ENCODE measurements at regions not wholly inside any gene's neighbourhood (a gene's known extent, or its start where the extent isn't known, plus 50 kb on each side); places are given as distances from the start of the nearest gene placed in this dataset.
"Not testable (repeated sequence)": the region's sequence is repeated elsewhere in the genome, so short reads cannot be mapped to it uniquely, and the experiment has no call there.

DNA sequence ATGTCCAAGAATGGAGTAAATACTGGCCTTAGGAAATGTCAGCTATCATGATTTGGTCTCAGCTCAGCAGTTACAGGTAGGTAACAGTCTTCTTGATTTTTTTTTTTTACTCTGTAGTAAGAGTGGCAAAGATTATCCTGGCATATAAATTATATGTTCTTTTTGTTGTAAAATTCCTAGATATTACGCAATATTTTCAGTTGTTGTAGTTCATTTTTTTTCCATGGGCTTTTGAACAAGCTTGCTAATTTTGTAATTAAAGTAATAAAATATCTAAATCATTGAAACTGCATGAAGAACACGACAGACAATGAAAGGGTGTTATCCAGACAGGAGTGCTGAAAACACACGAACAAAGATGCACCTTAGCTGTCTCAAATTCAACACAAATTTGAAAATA, 249.4 kb downstream of the PRDM9 start:
- TF ChIP-seq POLR2AphosphoS5 (IDR thresholded peaks at IDR 0.05) (no peak), POLR2A (IDR thresholded peaks at IDR 0.05) (no peak), EP300 (IDR thresholded peaks at IDR 0.05) (no peak)
- TF ChIP-seq, protein P1, sequence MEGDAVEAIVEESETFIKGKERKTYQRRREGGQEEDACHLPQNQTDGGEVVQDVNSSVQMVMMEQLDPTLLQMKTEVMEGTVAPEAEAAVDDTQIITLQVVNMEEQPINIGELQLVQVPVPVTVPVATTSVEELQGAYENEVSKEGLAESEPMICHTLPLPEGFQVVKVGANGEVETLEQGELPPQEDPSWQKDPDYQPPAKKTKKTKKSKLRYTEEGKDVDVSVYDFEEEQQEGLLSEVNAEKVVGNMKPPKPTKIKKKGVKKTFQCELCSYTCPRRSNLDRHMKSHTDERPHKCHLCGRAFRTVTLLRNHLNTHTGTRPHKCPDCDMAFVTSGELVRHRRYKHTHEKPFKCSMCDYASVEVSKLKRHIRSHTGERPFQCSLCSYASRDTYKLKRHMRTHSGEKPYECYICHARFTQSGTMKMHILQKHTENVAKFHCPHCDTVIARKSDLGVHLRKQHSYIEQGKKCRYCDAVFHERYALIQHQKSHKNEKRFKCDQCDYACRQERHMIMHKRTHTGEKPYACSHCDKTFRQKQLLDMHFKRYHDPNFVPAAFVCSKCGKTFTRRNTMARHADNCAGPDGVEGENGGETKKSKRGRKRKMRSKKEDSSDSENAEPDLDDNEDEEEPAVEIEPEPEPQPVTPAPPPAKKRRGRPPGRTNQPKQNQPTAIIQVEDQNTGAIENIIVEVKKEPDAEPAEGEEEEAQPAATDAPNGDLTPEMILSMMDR (IDR thresholded peaks at IDR 0.05), result no peak
- no peaks in the 10 kb centered on the region for H3K27me3 ChIP-seq
- H3K27ac ChIP-seq, result no peak overlapping the region
- no peak for ATAC-seq
- no peaks in the 10 kb centered on the region for H3K9me3 ChIP-seq
- WGBS, 2 donors (ENCODE audit: low coverage in 1 of 2), result 74 to 80% methylated on average over 3 of the region's 3 CpGs
- no peaks in the 10 kb centered on the region for H3K36me3 ChIP-seq
- H3K4me3 ChIP-seq, result no peak overlapping the region
- H3K4me1 ChIP-seq, result no peaks in the 10 kb centered on the region

DNA sequence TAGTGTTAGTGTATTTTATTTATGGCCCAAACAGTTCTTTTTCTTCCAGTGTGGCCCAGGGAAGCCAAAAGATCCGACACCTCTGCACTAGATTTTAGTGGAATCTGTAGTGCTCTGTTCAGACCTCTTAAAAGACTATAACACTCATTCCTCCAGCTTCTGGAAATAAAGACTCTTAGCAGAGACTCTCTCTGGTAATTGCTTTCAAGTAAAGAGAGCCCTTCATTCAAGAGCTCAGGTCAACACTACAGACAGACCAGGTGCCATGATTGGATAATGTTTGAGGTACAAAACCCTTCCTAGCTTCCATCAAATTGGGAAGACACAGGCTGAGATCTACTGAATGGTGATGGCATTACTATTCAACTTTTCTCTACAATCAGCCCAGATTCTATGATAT, 255.8 kb downstream of the PRDM9 start:
- Histone ChIP-seq H3K4me1 (no peaks in the 10 kb centered on the region), H3K27me3 (no peaks in the 10 kb centered on the region), H3K36me3 (no peaks in the 10 kb centered on the region), H3K4me3 (no peak overlapping the region), H3K9me3 (no peaks in the 10 kb centered on the region), H3K27ac (no peak overlapping the region)
- WGBS, 2 donors (ENCODE audit: low coverage in 1 of 2), result 57% methylated on average over 1 of the region's 1 CpG; no CpG with 5 or more reads in 1 of the 2 donors
- no peak for ATAC-seq
- no peak for TF ChIP-seq POLR2AphosphoS5 (IDR thresholded peaks at IDR 0.05)
- TF ChIP-seq, protein P1 (IDR thresholded peaks at IDR 0.05), result no peak
- no peak for TF ChIP-seq EP300 (IDR thresholded peaks at IDR 0.05)
- TF ChIP-seq POLR2A (IDR thresholded peaks at IDR 0.05), result no peak

DNA sequence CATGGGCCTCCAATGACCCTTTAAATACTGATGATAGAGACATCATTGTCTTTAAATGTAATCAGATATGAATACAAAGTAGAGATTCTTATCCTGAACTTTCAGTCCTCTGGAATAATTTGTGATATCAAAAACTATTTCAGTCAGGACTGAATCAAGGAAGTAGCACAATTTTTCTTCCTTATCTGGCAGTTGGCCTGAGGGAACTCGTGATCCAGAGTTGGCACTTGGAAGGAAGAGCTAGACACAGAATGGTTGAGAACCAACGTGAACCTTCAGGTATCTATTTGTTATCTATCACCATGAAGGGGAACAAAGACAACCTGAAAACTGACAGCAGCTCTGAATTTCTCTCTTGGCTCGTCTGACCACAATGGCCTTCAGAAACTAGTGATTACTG, 269.3 kb downstream of the PRDM9 start:
- no peak for ATAC-seq
- H3K4me1 ChIP-seq, result no peaks in the 10 kb centered on the region
- H3K9me3 ChIP-seq, result no peaks in the 10 kb centered on the region
- no peak overlapping the region for H3K27ac ChIP-seq
- H3K27me3 ChIP-seq, result no peaks in the 10 kb centered on the region
- no peak overlapping the region for H3K4me3 ChIP-seq
- 51 to 66% methylated on average over 2 to 3 of the region's 3 CpGs for WGBS, 2 donors (ENCODE audit: low coverage in 1 of 2)
- no peaks in the 10 kb centered on the region for H3K36me3 ChIP-seq
- TF ChIP-seq, protein P1 (IDR thresholded peaks at IDR 0.05), result no peak
- TF ChIP-seq POLR2AphosphoS5 (IDR thresholded peaks at IDR 0.05), result no peak
- no peak for TF ChIP-seq EP300 (IDR thresholded peaks at IDR 0.05)
- no peak for TF ChIP-seq POLR2A (IDR thresholded peaks at IDR 0.05)

DNA sequence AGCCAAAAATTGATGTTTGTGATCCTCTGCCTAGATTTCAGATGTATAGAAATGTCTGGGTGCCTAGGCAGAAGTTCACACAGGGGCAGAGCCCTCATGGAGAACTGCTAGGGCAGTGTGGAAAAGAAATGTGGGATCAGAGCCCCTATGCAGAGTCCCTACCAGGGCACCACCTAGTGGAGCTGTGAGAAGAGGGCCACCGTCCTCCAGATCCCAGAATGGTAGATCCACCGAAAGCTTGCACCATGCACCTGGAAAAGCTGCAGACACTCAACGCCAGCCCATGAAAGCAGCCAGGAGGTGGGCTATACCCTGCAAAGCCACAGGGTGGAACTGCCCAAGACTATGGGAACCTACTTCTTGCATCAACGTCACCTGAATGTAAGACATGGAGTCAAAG, 292.9 kb downstream of the PRDM9 start:
- H3K4me1 ChIP-seq, H3K9me3 ChIP-seq, H3K27ac ChIP-seq, H3K4me3 ChIP-seq, H3K36me3 ChIP-seq, ATAC-seq, H3K27me3 ChIP-seq: not testable (repeated sequence)
- WGBS, 2 donors (ENCODE audit: low coverage in 1 of 2), result 97% methylated on average over 4 of the region's 4 CpGs; no CpG with 5 or more reads in 1 of the 2 donors

DNA sequence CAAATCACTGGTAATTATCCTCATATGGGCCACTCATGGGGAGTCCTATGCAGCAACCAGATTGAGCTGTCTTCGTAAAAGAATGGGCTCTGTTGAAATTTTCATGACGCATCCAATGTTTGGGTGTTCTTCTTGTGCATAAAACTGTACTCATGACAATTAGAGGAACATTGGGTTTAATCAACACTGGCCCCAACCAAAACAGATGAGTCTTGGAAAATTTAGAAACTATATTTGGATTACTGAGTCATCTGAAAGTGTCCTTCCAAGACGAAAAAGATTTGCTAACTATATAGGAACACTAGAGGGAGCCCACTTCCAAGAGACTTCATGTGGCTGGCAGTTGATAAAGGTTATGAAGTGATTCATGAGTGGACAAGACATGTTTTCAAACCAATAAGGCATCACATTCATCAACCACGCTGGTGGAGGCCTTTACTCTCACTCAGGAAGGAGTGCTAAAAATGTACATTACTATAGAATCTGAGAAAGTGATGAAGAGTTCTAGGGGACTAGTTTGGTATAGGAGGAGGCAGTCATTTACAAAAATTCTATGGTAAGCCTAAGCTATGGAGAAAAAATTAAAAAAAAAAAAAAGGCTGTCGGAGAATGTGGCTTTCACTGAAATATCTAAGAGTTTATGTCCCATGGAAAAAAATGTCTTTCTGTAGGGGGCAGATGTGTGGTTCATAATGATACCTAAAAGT, 313.5 kb downstream of the PRDM9 start:
- 35 to 44% methylated on average over 5 of the region's 5 CpGs for WGBS, 2 donors (ENCODE audit: low coverage in 1 of 2)
- TF ChIP-seq POLR2AphosphoS5 (IDR thresholded peaks at IDR 0.05) (no peak), EP300 (IDR thresholded peaks at IDR 0.05) (no peak)
- TF ChIP-seq, protein P1 (IDR thresholded peaks at IDR 0.05), result peak in 2 of 4 experiments; percentile 23 to 45
- H3K27ac ChIP-seq, result no peak overlapping the region
- no peaks in the 10 kb centered on the region for H3K27me3 ChIP-seq
- ATAC-seq, result peak; percentile 59
- no peaks in the 10 kb centered on the region for H3K9me3 ChIP-seq
- H3K4me3 ChIP-seq, result no peak overlapping the region
- no peaks in the 10 kb centered on the region for H3K36me3 ChIP-seq
- H3K4me1 ChIP-seq, result no peaks in the 10 kb centered on the region

Data from gastroesophageal sphincter (tissue), 4 donors.